GM06990 (cell line): ENCODE measurements at regions not wholly inside any gene's neighbourhood (a gene's known extent, or its start where the extent isn't known, plus 50 kb on each side); places are given as distances from the start of the nearest gene placed in this dataset.

Experiments used
- DNase-seq: peaks from one replicate; pipeline ENCODE4 v3.0.0-alpha.2; 2011; ENCODE audit not compliant: insufficient read length; ENCODE audit errors: extremely low read depth
- H3K27me3 ChIP-seq: replicated peaks from 2 replicates; pipeline ENCODE4 v1.6.0; 2011; ENCODE audit warnings: low read length; ENCODE audit not compliant: control insufficient read depth, insufficient read depth
- H3K36me3 ChIP-seq: 2 replicates; pipeline ENCODE4 v1.5.1; 2011; ENCODE audit warnings: low read length; ENCODE audit not compliant: control insufficient read depth, insufficient read depth
- H3K4me3 ChIP-seq: replicated peaks from 2 replicates; pipeline ENCODE4 v1.5.1; 2011; ENCODE audit warnings: low read depth, mild to moderate bottlenecking, control low read depth, low read length
- TF ChIP-seq, protein P1 (sequence below): IDR thresholded peaks from 2 replicates; pipeline ENCODE4 v1.5.1; 2011; ENCODE audit warnings: low read length, control low read depth, mild to moderate bottlenecking, inconsistent platforms; ENCODE audit not compliant: insufficient read depth, poor library complexity, severe bottlenecking

DNA sequence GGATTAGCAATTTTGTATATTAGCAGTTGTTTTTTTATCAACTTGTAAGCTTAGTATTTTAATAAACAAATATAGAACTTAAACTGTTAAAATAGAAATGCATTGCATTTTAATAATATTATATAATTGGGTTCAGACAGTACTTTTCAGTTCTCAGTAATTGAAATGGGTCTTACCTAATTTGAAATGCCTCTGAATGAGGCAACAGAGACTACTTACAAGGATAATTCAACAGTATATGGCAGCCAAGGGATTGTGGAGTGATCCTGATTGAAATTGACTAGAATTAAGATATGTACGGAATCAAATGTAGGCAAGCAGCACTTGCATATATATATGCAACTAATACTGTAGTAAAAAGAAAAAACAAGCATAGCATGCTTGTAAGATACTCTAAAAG, 1503.9 kb upstream of the MIR17HG start:
- TF ChIP-seq, protein P1, sequence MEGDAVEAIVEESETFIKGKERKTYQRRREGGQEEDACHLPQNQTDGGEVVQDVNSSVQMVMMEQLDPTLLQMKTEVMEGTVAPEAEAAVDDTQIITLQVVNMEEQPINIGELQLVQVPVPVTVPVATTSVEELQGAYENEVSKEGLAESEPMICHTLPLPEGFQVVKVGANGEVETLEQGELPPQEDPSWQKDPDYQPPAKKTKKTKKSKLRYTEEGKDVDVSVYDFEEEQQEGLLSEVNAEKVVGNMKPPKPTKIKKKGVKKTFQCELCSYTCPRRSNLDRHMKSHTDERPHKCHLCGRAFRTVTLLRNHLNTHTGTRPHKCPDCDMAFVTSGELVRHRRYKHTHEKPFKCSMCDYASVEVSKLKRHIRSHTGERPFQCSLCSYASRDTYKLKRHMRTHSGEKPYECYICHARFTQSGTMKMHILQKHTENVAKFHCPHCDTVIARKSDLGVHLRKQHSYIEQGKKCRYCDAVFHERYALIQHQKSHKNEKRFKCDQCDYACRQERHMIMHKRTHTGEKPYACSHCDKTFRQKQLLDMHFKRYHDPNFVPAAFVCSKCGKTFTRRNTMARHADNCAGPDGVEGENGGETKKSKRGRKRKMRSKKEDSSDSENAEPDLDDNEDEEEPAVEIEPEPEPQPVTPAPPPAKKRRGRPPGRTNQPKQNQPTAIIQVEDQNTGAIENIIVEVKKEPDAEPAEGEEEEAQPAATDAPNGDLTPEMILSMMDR: no peak
- DNase-seq: no peak
- H3K36me3 ChIP-seq: no peaks in the 10 kb centered on the region
- H3K4me3 ChIP-seq: no peak overlapping the region
- H3K27me3 ChIP-seq: no peaks in the 10 kb centered on the region

DNA sequence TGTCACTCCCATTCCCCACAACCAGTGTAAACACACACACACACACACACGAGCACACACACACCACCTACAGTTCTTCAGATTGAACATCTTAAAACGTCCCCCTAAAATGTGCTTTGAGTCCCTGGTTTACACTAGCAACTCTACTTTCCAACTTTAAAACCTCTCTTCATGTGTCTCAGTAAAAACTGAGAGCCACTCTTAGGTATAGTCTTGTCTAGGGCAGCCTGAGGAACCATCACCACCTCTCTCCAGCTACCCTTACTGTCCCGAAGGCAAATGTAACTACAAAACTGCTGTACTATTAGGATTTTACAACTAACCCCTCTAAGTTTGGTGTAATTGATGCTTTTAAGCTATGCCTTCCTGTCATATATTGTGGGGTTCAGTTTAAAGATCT, 1501.6 kb upstream of the MIR17HG start:
- no peaks in the 10 kb centered on the region for H3K36me3 ChIP-seq
- no peak overlapping the region for H3K4me3 ChIP-seq
- no peaks in the 10 kb centered on the region for H3K27me3 ChIP-seq
- TF ChIP-seq, protein P1: no peak
- DNase-seq: no peak

DNA sequence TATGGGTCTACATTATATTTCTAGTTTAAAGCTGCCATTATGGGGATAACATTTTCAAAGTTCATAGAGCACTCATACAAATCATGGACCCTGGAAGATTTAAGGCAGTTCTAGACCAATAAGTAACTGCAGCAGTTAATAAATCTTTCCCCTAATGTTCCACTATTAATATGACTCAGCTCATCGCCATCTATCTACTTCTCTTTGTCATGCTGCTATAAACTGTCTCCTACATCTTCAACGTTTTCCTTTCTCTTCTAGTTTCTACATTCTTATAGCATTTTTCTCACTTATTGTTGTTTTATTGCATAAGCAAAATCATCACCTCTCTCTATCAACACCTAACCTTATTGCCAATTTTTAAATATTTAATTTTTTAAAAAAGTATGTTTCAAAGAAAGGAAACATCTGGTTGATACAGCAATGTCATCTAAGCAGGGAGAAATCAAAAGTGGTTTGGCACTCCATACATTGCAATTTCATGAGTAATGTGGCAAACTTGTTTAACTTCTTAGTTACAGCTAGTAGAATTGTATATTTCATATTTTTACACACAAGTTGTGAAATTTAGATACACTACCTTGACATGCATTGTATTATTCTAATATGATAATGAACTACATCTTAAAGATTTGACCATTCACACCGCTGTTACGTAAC, 1500.4 kb upstream of the MIR17HG start:
- no peak for DNase-seq
- TF ChIP-seq, protein P1: no peak

DNA sequence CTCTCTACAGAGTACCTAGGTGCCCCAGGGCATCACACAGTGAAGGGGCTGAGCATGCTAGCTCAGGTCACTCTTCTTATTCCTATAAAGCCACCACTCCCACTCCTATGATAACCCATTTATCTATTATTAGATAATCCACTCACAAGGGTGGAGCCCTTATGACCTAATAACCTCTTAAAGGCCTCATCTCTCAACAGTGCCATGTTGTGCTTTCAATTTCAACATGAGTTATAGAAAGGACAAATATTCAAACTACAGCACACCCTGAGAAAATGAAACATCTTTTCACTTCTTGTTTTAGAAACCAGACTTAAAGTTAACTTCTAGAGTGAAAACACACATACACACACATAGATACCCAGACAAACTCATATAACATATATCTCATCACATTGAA, 1494.9 kb upstream of the MIR17HG start:
- Histone ChIP-seq H3K27me3 (no peaks in the 10 kb centered on the region), H3K36me3 (no peaks in the 10 kb centered on the region), H3K4me3 (no peak overlapping the region)
- no peak for DNase-seq
- TF ChIP-seq, protein P1: no peak

More for the DNA sequence above, 1500.4 kb upstream of the MIR17HG start:
- H3K27me3 ChIP-seq: no peaks in the 10 kb centered on the region
- H3K36me3 ChIP-seq: no peaks in the 10 kb centered on the region
- H3K4me3 ChIP-seq: no peak overlapping the region

DNA sequence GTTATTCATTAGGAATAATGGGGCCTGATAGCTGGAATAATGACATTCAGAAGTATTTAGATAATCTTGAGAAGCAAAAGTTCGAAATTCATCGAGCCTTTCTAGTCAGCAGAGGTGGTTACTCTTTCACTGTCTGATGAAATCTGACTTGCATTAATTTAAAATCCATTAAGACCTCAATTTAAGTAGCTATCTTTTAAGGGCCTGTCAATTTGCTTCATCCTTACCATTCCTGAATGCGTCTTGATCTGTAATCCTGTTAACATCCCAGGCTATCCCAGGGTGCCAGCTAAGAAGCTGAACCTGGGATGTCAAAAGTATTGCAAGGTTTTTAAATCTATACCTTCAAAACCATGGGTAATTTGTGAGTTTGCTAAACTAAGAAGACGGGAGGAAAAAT, 1491.0 kb upstream of the MIR17HG start:
- no peak for DNase-seq
- TF ChIP-seq, protein P1: no peak
- Histone ChIP-seq H3K4me3 (no peak overlapping the region), H3K27me3 (no peaks in the 10 kb centered on the region), H3K36me3 (no peaks in the 10 kb centered on the region)

DNA sequence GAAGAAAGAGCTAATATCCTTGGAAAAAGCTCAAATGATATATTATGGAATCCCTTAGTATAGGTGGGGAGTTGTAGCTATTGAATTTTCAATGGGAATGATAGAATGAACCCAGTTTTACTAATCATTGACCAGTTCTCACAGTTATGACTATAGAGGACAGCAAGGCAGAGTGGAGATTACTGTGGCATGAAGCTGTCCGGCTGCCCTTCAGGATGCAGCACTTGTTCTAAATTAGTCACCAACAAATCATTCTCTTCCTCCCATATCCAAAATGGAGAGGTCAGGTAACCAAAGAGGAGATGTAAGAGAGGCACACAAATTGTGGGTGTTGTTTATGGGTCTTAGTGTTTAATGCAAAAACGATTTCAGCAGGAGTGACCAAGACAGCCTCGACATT, 1490.0 kb upstream of the MIR17HG start:
- Histone ChIP-seq H3K36me3 (no peaks in the 10 kb centered on the region), H3K4me3 (no peak overlapping the region), H3K27me3 (no peaks in the 10 kb centered on the region)
- TF ChIP-seq, protein P1: no peak
- no peak for DNase-seq
